CD4-positive, alpha-beta T cell (primary cell): ENCODE measurements at regions not wholly inside any gene's neighbourhood (a gene's known extent, or its start where the extent isn't known, plus 50 kb on each side); places are given as distances from the start of the nearest gene placed in this dataset.

Source experiments
- ATAC-seq: fragments of 200-7000 bp; cut with Tn5 transposase; one replicate; pipeline ENCODE4 v1.10.0; 2022; ENCODE audit warnings: mild to moderate bottlenecking; ENCODE audit not compliant: poor library complexity
- CTCF ChIA-PET: fragments of 350-600 bp; sonication (Branson Sonifier 250); formaldehyde crosslinking; loops from one replicate; lab custom pipeline; 2021; ENCODE audit warnings: antibody characterized with exemption, inconsistent platforms; lab: Charles Lee
- POLR2A ChIA-PET: fragments of 350-600 bp; sonication (Branson Sonifier 250); formaldehyde crosslinking; loops from one replicate; lab custom pipeline; 2021; ENCODE audit warnings: antibody characterized with exemption, inconsistent platforms; lab: Charles Lee
- DNase-seq, 14 experiments: peaks; one replicate each; pipeline ENCODE4 v3.0.0-alpha.2; 2013 to 2020; ENCODE audit warnings: mixed read lengths in 2 of 14
- H3K27ac ChIP-seq, 2 donors: one replicate each; pipeline versions ENCODE4 v1.5.1 to v1.7.0; 2013; ENCODE audit warnings: low read length in 2 of 2, low read depth in 1 of 2, mild to moderate bottlenecking in 1 of 2
- H3K27me3 ChIP-seq, 2 experiments: 1 replicate in 1 of 2; 2 replicates in 1 of 2; pipeline versions ENCODE4 v1.6.1 to v1.7.0; 2013; ENCODE audit warnings: low read length in 2 of 2, control low read depth in 1 of 2, mild to moderate bottlenecking in 1 of 2, moderate library complexity in 1 of 2; ENCODE audit not compliant: insufficient read depth in 2 of 2, control insufficient read depth in 1 of 2
- H3K36me3 ChIP-seq: one replicate; pipeline ENCODE4 v1.6.1; 2013; ENCODE audit warnings: low read length, control low read depth; ENCODE audit not compliant: insufficient read depth
- H3K4me1 ChIP-seq: one replicate; pipeline ENCODE4 v1.6.1; 2013; ENCODE audit warnings: low read length, control low read depth; ENCODE audit not compliant: insufficient read depth
- H3K4me3 ChIP-seq: one replicate; pipeline ENCODE4 v1.5.1; 2013; ENCODE audit warnings: mild to moderate bottlenecking, low read length, moderate library complexity
- H3K9me3 ChIP-seq, 2 experiments: 1 replicate in 1 of 2; 2 replicates in 1 of 2; pipeline versions ENCODE4 v1.6.1 to v1.7.0; 2013; ENCODE audit warnings: low read length in 2 of 2, mild to moderate bottlenecking in 2 of 2, control low read depth in 1 of 2, moderate library complexity in 1 of 2; ENCODE audit not compliant: control insufficient read depth in 1 of 2, insufficient read depth in 1 of 2
- H3K27ac Mint-ChIP-seq: one replicate; pipeline ENCODE4 v1.8.0; 2020; ENCODE audit warnings: mixed read lengths
- H3K27me3 Mint-ChIP-seq: one replicate; pipeline ENCODE4 v1.8.0; 2021; ENCODE audit warnings: mixed read lengths
- H3K36me3 Mint-ChIP-seq: one replicate; pipeline ENCODE4 v1.8.0; 2021; ENCODE audit warnings: low read depth, mixed read lengths
- H3K4me1 Mint-ChIP-seq: one replicate; pipeline ENCODE4 v1.8.0; 2021; ENCODE audit warnings: low read depth, mixed read lengths
- H3K4me3 Mint-ChIP-seq: one replicate; pipeline ENCODE4 v1.8.0; 2020; ENCODE audit warnings: mild to moderate bottlenecking, mixed read lengths
- H3K9me3 Mint-ChIP-seq: one replicate; pipeline ENCODE4 v1.8.0; 2020; ENCODE audit warnings: mixed read lengths
- intact Hi-C, 2 experiments: fragments of 100-400 bp; cut with DNase I in 1 of 2; cut with micrococcal nuclease in 1 of 2; formaldehyde crosslinking; loops; one replicate each; pipeline versions ENCODE4 v1.15.1 to v1.9.0; 2023 to 2025; cut with DNase I, micrococcal nuclease
- TF ChIP-seq, protein P1 (sequence below): fragments of 200-600 bp; IDR thresholded peaks from one replicate; pipeline ENCODE4 v1.8.0; 2022; ENCODE audit warnings: antibody characterized with exemption, mild to moderate bottlenecking

DNA sequence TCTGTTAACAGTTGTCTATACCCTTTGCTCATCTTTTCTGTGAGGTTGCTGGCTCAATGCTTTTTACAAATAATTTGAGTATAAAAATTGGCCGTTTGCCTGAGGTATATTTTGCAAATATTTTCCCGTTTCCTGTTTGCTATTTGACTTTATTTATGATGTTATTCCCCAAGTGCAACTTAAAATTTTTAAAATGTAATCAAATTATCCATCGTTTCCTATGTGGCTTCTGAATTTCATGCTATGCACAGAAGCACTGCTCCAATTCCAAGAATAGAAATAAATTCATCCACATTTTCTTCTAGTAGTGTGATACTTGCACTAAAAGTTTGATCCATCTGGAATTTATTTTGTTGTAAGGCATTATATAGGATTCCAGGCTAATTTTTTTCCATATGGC is 123.6 kb downstream of the ZNF608 start:
- H3K27ac ChIP-seq = no peak overlapping the region
- Mint-ChIP-seq H3K9me3 (no peaks in the 10 kb centered on the region), H3K27me3 (peaks cover 46% of the 10 kb centered on the region)

DNA sequence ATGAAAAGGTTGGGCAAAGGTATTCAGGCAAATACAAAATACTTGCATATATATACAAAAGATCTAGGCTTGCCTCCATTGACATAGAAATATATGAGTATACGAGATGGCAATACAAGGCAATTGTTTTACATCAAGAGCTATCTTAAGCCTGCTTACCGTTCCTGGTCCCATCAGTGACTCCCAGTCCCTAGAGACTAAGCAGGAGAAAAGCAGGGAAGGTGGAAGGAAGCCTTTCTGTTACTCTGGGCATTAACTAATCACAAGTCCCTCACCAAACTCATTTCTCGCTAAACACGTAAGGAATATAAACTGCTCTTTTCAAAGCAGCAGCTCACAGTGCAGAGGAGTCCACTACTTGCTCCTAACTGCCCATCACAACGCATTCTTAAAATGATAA is 125.2 kb downstream of the ZNF608 start:
- no peaks in the 10 kb centered on the region for H3K36me3 ChIP-seq
- ATAC-seq = no peak
- H3K4me1 ChIP-seq = no peaks in the 10 kb centered on the region
- H3K27ac Mint-ChIP-seq = no peak overlapping the region
- ChIA-PET POLR2A (no interaction called here), CTCF (no interaction called here)
- H3K4me1 Mint-ChIP-seq = no peaks in the 10 kb centered on the region
- no peaks in the 10 kb centered on the region for H3K9me3 Mint-ChIP-seq
- peaks cover 36% of the 10 kb centered on the region for H3K27me3 Mint-ChIP-seq
- no peaks in the 10 kb centered on the region for H3K9me3 ChIP-seq
- no peak overlapping the region for H3K4me3 ChIP-seq
- no peaks in the 10 kb centered on the region for H3K27me3 ChIP-seq
- TF ChIP-seq, protein P1, sequence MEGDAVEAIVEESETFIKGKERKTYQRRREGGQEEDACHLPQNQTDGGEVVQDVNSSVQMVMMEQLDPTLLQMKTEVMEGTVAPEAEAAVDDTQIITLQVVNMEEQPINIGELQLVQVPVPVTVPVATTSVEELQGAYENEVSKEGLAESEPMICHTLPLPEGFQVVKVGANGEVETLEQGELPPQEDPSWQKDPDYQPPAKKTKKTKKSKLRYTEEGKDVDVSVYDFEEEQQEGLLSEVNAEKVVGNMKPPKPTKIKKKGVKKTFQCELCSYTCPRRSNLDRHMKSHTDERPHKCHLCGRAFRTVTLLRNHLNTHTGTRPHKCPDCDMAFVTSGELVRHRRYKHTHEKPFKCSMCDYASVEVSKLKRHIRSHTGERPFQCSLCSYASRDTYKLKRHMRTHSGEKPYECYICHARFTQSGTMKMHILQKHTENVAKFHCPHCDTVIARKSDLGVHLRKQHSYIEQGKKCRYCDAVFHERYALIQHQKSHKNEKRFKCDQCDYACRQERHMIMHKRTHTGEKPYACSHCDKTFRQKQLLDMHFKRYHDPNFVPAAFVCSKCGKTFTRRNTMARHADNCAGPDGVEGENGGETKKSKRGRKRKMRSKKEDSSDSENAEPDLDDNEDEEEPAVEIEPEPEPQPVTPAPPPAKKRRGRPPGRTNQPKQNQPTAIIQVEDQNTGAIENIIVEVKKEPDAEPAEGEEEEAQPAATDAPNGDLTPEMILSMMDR = no peak
- no peak for DNase-seq
- H3K4me3 Mint-ChIP-seq = no peak overlapping the region
- intact Hi-C loops = no loop called here
- no peaks in the 10 kb centered on the region for H3K36me3 Mint-ChIP-seq
- no peak overlapping the region for H3K27ac ChIP-seq

More for the DNA sequence above, 123.6 kb downstream of the ZNF608 start:
- DNase-seq = no peak
- Histone ChIP-seq H3K9me3 (no peaks in the 10 kb centered on the region), H3K27me3 (no peaks in the 10 kb centered on the region), H3K4me3 (no peak overlapping the region), H3K4me1 (no peaks in the 10 kb centered on the region), H3K36me3 (no peaks in the 10 kb centered on the region)
- Mint-ChIP-seq H3K4me3 (no peak overlapping the region), H3K36me3 (no peaks in the 10 kb centered on the region), H3K4me1 (no peaks in the 10 kb centered on the region), H3K27ac (no peak overlapping the region)
- intact Hi-C loops = no loop called here
- ChIA-PET POLR2A (no interaction called here), CTCF (no interaction called here)
- TF ChIP-seq, protein P1 = no peak
- ATAC-seq = no peak

DNA sequence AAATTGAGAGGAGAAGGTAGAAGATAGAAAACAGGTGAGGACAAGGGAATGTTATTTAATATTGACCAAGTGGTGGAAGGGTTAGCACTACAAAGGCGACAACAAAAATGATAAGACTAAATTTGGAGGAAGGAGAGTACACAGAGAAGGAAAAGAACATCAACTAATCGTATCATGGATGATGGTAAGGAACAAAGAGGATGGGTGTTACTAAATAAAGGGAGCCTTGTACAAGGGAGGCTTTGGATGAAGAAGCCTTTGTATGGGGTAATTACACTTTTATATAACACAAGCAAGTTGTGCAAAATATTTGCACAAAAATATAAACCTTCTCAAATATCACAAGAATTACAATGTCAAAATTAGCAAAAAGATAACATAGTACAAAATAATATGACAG is 125.7 kb downstream of the ZNF608 start:
- Histone ChIP-seq H3K4me3 (no peak overlapping the region), H3K4me1 (no peaks in the 10 kb centered on the region), H3K36me3 (no peaks in the 10 kb centered on the region), H3K9me3 (no peaks in the 10 kb centered on the region), H3K27me3 (no peaks in the 10 kb centered on the region), H3K27ac (no peak overlapping the region)
- Mint-ChIP-seq H3K27ac (no peak overlapping the region), H3K9me3 (no peaks in the 10 kb centered on the region), H3K36me3 (no peaks in the 10 kb centered on the region), H3K4me1 (no peaks in the 10 kb centered on the region), H3K27me3 (peaks cover 30% of the 10 kb centered on the region), H3K4me3 (no peak overlapping the region)
- ATAC-seq (no peak), DNase-seq (no peak)
- CTCF ChIA-PET = no interaction called here
- TF ChIP-seq, protein P1 = no peak
- POLR2A ChIA-PET = no interaction called here
- intact Hi-C loops = no loop called here
